GM23248 (cell line): ENCODE measurements at regions not wholly inside any gene's neighbourhood (a gene's known extent, or its start where the extent isn't known, plus 50 kb on each side); places are given as distances from the start of the nearest gene placed in this dataset.

Source experiments
- EZH2 ChIP-seq: fragments of 200-600 bp; sonication (generic); IDR thresholded peaks from 2 replicates; pipeline ENCODE4 v1.6.1; 2018; ENCODE audit warnings: antibody characterized with exemption, mild to moderate bottlenecking; ENCODE audit not compliant: insufficient read depth, poor library complexity, severe bottlenecking
- EZH2phosphoT487 ChIP-seq: fragments of 200-600 bp; sonication (generic); IDR thresholded peaks from 2 replicates; pipeline ENCODE4 v1.6.1; 2018; ENCODE audit warnings: antibody characterized with exemption, moderate library complexity, mild to moderate bottlenecking, low read depth; ENCODE audit not compliant: insufficient read depth

- TF ChIP-seq EZH2 (no peak), EZH2phosphoT487 (no peak)
These were observed 128.5 kb downstream of the MIAT start for GRCh38 chr22:26785932-26786331.
